Stimulated activated effector memory CD8-positive, alpha-beta T cell treated with anti-CD3 and anti-CD28 coated beads, Interleukin-12 subunit alpha, Interleukin-12 subunit beta, amount 100 ng/mL, for 72 hours (primary cell): ENCODE measurements at regions not wholly inside any gene's neighbourhood (a gene's known extent, or its start where the extent isn't known, plus 50 kb on each side); places are given as distances from the start of the nearest gene placed in this dataset.

Experiments
- ATAC-seq: fragments of 150-1000 bp; cut with Tn5 transposase; 2 replicates; pipeline ENCODE4 v1.10.0; 2021
- DNase-seq, 2 donors: peaks; one replicate each; pipeline ENCODE4 v3.0.0; 2021 to 2022; ENCODE audit warnings: low spot score in 2 of 2
- H3K27ac Mint-ChIP-seq: one replicate; pipeline ENCODE4 v1.8.0; 2022; ENCODE audit warnings: mild to moderate bottlenecking, mixed read lengths
- H3K36me3 Mint-ChIP-seq: one replicate; pipeline ENCODE4 v1.8.0; 2022; ENCODE audit warnings: mild to moderate bottlenecking, mixed read lengths
- H3K4me1 Mint-ChIP-seq: one replicate; pipeline ENCODE4 v1.8.0; 2022; ENCODE audit warnings: mixed read lengths
- H3K4me3 Mint-ChIP-seq: one replicate; pipeline ENCODE4 v1.8.0; 2022; ENCODE audit warnings: mild to moderate bottlenecking, mixed read lengths
- H3K9me3 Mint-ChIP-seq: one replicate; pipeline ENCODE4 v1.8.0; 2022; ENCODE audit warnings: mixed read lengths

DNA sequence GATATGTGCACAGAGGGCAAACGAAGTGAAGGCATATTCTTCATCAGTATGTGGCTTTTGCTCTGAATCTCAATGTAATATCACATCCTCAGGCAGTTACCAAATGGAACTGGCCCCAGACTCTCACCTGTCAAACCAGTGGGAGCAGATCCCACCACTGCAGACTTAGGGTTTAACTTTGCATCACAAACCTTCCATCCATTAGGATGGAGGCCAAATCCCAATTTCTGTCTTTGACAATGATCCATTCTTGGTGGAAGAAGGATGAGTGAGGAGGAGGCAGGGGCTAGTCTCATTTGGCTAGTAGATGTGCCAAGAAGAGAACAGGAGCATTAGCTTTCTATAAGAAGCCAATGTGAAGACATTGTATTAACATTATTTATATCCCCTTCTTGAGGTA is 413.5 kb upstream of the SPRY2 start:
- H3K4me3 Mint-ChIP-seq: no peak overlapping the region
- H3K27ac Mint-ChIP-seq: no peak overlapping the region
- no peaks in the 10 kb centered on the region for H3K4me1 Mint-ChIP-seq
- H3K36me3 Mint-ChIP-seq: no peaks in the 10 kb centered on the region
- DNase-seq: no peak
- H3K9me3 Mint-ChIP-seq: peaks cover 3% of the 10 kb centered on the region
- no peak for ATAC-seq

DNA sequence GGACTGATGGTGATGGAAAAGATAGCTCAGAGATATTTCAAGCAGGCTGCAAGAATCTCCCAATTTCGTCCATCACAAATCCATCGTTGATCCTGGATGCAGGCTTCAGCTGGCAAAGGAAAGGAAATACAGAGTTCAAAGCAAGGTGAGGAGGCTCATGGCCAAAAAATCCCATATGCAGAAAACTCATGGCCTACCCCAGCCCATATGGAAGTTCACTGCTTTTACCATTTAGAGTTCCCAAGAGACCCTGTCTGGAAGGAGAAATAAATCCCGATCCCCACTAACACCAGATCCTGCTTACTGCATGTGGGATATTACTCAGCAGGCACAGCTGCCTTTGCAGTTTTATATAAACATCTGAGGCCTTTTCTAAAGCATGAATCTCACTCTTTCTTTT is 412.9 kb upstream of the SPRY2 start:
- DNase-seq (no peak), ATAC-seq (no peak)
- Mint-ChIP-seq H3K27ac (no peak overlapping the region), H3K4me1 (no peaks in the 10 kb centered on the region), H3K9me3 (peaks cover 3% of the 10 kb centered on the region), H3K4me3 (no peak overlapping the region), H3K36me3 (no peaks in the 10 kb centered on the region)

DNA sequence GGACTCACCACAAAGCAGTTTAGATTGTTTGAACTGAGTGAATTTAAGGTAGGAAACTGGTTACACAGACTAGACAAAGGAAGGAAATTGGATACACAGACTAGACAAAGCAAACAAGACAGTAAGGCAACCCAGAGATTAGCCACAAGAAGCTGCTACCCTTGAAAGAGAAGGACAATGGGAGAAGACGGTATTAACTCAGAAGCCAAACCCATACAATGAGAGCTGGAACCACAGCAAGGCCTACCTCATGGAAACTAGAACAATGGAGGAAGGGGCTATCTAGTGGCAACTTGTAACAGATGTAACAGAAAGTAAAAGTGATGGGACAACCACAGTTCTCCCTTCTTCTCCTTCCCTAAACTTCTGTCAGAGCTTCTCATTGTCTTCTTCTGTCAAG is 410.9 kb upstream of the SPRY2 start:
- peaks cover 3% of the 10 kb centered on the region for H3K9me3 Mint-ChIP-seq
- no peaks in the 10 kb centered on the region for H3K36me3 Mint-ChIP-seq

DNA sequence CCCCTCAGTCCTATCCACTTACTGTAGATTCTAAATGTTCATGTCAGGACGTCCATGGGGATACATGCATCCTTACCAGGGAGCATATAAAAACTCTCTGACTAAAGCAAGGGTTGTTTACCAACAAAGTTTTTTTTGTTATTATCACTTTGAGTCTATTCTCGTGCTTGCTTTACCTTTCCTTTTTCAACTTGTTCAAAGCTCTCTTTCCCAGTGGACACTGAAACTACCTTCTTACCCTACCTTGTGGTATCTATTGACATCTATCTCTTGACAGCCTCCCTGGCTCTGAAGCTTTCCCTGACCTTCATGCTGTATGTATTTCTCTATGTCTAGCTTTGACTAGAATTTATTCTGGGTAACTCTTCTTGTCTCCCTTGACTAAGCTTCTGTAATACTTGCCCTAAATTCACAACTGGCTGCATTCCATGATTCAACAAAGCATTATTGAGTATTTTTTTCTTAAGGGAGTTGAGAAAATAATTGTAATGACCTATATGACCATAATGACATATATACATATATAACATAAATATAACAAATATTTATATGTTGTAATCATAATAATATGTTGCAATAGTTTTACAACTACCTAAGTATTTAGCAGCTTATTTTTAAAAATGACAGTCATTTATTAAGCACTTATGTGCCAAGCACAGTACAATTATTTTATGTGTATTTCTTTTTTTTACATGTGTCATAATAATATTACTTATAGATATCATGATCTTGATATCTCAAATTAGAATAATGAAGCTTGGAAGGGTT is 403.4 kb upstream of the SPRY2 start:
- Mint-ChIP-seq H3K4me3 (no peak overlapping the region), H3K9me3 (peaks cover 6% of the 10 kb centered on the region), H3K4me1 (no peaks in the 10 kb centered on the region), H3K27ac (no peak overlapping the region), H3K36me3 (no peaks in the 10 kb centered on the region)
- ATAC-seq (no peak), DNase-seq (no peak)

More for the DNA sequence above, 410.9 kb upstream of the SPRY2 start:
- no peak overlapping the region for H3K27ac Mint-ChIP-seq
- no peak overlapping the region for H3K4me3 Mint-ChIP-seq
- H3K4me1 Mint-ChIP-seq: no peaks in the 10 kb centered on the region
- ATAC-seq: no peak
- DNase-seq: no peak

DNA sequence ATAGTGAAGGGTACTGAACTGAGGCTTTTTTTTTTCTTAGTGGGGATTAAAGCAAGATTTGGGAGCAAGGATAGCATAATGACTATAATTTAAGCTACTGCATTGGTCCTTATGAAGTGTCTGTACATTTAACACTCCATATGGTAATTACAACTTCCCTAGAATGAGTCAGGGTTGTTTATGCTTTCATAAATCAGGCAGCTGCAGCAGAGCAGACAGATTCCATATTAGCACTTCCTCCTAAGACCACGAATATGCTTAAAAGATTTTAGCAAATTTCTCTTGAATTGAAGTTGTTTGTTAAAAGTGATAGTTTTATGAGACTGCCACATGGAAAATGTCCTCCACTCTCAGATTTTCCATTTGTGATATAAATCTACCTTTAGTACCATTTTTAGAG is 401.1 kb upstream of the SPRY2 start:
- Mint-ChIP-seq H3K9me3 (peaks cover 15% of the 10 kb centered on the region), H3K36me3 (no peaks in the 10 kb centered on the region), H3K4me1 (no peaks in the 10 kb centered on the region), H3K27ac (no peak overlapping the region), H3K4me3 (no peak overlapping the region)
- DNase-seq (no peak), ATAC-seq (no peak)

DNA sequence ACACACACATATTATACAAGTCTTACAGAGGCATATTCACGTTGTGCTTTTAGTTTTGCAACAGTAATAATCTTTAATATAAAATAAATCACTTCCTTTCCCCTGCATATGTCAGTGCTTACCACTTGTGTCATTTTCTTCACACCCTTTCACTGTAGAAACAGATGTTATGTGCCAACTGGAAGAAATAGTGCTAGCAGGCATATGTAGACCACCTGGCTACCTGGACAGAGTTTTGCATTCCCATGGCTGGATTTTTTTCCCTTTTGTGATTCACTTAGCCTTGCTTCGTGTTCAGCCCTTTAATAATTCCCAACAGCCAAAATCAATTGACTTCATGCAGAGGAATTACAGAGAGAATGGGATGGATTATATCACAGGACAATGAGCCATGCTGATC is 399.1 kb upstream of the SPRY2 start:
- Mint-ChIP-seq H3K9me3 (peaks cover 15% of the 10 kb centered on the region), H3K36me3 (no peaks in the 10 kb centered on the region), H3K4me3 (no peak overlapping the region), H3K27ac (no peak overlapping the region), H3K4me1 (no peaks in the 10 kb centered on the region)
- DNase-seq (no peak), ATAC-seq (no peak)

DNA sequence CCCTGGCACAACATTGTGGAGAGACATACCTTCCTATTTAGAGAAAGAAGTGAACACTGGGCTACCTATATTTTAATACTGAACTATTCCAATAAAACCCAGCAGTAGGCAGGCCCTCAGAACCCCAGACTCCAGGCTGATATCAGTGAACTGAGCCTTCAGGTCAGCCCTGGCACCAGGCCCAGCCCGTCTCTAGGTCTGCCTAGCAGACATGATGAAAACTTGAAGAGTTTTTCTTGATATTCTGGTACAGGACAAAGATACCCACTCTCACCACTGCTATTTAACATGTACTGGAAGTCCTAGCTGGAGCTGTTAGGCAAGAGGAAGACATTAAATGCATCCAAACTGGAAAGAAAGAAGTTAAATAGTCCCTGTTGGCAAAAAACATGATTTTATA is 396.6 kb upstream of the SPRY2 start:
- Mint-ChIP-seq H3K4me3 (no peak overlapping the region), H3K27ac (no peak overlapping the region), H3K36me3 (no peaks in the 10 kb centered on the region), H3K4me1 (no peaks in the 10 kb centered on the region), H3K9me3 (peaks cover 15% of the 10 kb centered on the region)
- DNase-seq (no peak), ATAC-seq (no peak)

DNA sequence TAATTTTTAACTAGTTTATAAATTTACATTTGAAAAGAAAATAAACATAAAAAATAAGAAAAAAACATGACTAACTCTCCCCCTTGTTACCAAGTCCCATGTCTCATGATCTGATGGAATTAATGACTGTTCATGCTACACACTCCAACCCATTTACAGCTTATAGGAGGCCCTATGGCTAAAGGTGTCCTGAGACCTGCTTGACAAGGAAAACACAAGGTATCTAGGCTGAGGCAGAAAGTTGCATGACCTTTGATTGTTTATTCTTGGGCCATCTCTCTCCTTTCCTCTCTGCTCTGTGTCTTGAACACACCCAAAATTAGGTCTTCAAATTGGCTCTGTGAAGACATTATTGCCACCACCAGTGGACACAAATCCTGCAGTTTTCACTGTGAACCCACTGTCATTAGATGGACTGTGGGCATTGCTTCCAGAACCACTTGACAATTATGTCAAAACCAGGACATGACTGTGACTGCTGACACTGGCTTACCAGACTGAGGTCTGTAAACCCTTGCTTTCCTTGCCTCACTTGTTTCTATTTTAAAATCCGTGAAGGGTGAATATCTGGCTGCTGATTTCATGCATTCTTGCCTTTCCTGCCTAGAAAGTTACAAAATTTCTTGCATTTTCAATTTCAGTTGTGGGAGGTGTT is 386.5 kb upstream of the SPRY2 start:
- H3K4me3 Mint-ChIP-seq: no peak overlapping the region
- H3K4me1 Mint-ChIP-seq: no peaks in the 10 kb centered on the region
- H3K9me3 Mint-ChIP-seq: peaks cover 14% of the 10 kb centered on the region
- no peaks in the 10 kb centered on the region for H3K36me3 Mint-ChIP-seq
- ATAC-seq (no peak), DNase-seq (no peak)
- H3K27ac Mint-ChIP-seq: no peak overlapping the region

DNA sequence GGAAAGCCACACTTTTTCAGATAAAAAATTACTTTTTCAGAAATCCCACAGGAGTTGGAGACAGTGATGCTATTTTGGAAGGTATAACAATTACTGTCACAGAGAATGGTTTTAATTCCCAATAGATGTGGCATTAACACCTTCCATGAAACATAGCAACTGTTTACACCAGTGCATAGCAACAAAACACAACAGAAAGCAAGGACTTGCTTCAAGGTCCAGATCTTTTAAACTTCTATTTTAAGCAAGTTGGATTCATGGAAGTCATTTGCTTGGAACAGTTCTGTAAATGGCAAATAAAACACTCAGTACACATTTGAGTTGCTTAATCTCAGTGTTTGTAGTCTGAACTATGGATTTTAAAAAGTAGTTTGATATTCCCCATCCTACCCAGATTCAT is 385.9 kb upstream of the SPRY2 start:
- H3K9me3 Mint-ChIP-seq: peaks cover 14% of the 10 kb centered on the region
- no peak for ATAC-seq
- H3K36me3 Mint-ChIP-seq: no peaks in the 10 kb centered on the region
- no peak overlapping the region for H3K4me3 Mint-ChIP-seq
- H3K4me1 Mint-ChIP-seq: no peaks in the 10 kb centered on the region
- no peak for DNase-seq
- H3K27ac Mint-ChIP-seq: no peak overlapping the region

DNA sequence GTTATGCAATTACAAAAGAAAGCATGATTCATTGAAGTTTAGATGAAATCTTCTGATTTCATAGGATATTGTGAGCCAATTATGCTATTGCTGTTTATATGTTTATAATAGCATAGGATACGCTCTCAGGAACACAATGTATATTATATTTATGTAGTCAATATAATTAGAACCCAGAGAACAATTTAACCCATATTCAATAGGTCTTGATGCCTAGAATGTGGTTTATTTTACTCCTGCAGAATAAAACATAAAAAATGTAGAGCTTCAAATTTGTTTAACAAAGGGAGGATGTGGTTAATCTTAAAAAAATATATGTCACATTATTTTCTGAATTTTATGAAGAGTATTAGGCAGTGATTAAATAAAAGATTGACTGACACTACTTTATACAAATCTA is 380.8 kb upstream of the SPRY2 start:
- Mint-ChIP-seq H3K9me3 (peaks cover 7% of the 10 kb centered on the region), H3K27ac (no peak overlapping the region), H3K4me3 (no peak overlapping the region), H3K36me3 (no peaks in the 10 kb centered on the region), H3K4me1 (no peaks in the 10 kb centered on the region)
- DNase-seq (no peak), ATAC-seq (no peak)

DNA sequence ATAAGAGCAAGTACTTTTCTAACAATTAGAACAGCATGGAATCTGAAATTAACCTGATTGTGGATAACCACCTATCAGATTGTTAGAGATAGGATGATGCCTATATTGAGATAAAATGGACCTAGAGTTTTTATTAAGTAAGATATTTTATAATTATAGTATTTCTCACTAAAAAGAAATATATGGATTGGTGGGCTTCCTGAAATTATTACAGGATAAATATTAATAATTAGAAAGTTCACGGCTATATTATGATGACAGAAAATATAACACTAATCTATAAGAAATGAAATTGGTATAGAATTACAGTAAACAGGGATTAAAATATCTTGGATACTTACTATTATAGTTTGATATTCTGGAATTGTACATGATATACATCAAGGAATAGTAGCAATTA is 378.0 kb upstream of the SPRY2 start:
- Mint-ChIP-seq H3K27ac (no peak overlapping the region), H3K4me1 (no peaks in the 10 kb centered on the region), H3K9me3 (peaks cover 7% of the 10 kb centered on the region), H3K4me3 (no peak overlapping the region), H3K36me3 (no peaks in the 10 kb centered on the region)
- DNase-seq (no peak), ATAC-seq (no peak)

DNA sequence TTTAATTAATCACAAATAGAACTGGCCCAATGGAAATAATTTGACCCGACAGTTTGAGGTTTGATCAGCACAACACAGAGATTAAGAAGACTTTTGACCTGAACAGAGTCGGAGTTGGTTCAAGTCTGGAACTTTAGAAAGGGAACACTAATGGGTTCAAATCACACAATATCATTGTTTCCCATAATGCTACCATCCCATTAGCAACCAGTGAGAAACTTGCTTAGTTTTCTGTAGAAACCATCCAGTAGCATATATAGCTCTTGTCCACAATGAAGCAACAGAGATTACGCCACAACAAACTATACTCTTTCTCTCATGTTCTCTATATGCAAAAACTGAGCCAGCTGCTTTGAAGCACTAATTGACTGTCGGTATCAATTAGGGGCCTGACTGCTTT is 376.9 kb upstream of the SPRY2 start:
- H3K4me1 Mint-ChIP-seq: no peaks in the 10 kb centered on the region
- no peak overlapping the region for H3K27ac Mint-ChIP-seq
- ATAC-seq (no peak), DNase-seq (no peak)
- no peak overlapping the region for H3K4me3 Mint-ChIP-seq
- H3K9me3 Mint-ChIP-seq: peaks cover 5% of the 10 kb centered on the region
- H3K36me3 Mint-ChIP-seq: no peaks in the 10 kb centered on the region

DNA sequence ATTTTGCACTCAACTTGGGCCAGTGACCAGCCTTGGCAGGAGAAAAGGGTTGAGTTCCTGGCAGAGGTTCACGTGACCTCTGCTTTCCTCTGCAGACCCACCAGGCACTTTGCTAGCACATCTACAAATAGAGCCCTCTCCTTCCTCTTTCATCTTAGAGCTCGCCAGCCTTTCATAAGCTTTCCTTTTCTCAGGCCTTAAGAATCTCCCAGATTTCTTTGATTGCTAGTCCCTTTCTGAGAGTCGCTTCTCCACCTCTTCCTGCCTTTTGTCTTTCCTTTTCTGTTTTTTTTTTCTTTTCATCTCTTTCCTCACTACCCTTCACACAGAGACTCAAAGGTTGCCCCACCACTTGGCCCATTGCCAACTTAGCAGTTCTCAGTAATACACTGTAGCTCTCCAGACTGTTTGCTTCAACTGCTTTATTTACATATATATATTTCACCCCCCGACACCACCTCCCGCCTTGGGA is 375.7 kb upstream of the SPRY2 start:
- no peak overlapping the region for H3K4me3 Mint-ChIP-seq
- peaks cover 5% of the 10 kb centered on the region for H3K9me3 Mint-ChIP-seq

DNA sequence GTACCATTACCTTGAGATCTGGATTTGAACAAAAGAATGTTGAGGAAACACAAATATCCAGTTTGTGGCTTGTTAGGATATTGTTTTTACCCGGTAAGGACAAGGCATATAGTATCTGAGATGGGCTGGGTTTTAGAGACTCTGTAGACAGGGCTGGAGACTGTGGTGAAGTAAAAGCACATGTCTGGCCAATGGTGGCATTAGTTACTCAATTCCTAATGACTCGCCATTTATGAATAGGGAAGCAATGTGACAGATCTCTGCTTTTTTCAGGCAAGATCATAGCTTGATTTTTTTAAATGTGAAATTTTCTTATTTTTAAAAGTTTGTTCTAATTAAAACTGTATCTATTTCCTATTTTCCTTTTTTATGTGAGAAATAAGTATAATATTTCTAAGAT is 371.1 kb upstream of the SPRY2 start:
- no peak overlapping the region for H3K4me3 Mint-ChIP-seq
- peaks cover 5% of the 10 kb centered on the region for H3K9me3 Mint-ChIP-seq
- no peak overlapping the region for H3K27ac Mint-ChIP-seq
- ATAC-seq (no peak), DNase-seq (no peak)
- no peaks in the 10 kb centered on the region for H3K4me1 Mint-ChIP-seq
- H3K36me3 Mint-ChIP-seq: no peaks in the 10 kb centered on the region

More for the DNA sequence above, 375.7 kb upstream of the SPRY2 start:
- DNase-seq (no peak), ATAC-seq (no peak)
- Mint-ChIP-seq H3K4me1 (no peaks in the 10 kb centered on the region), H3K27ac (no peak overlapping the region), H3K36me3 (no peaks in the 10 kb centered on the region)

DNA sequence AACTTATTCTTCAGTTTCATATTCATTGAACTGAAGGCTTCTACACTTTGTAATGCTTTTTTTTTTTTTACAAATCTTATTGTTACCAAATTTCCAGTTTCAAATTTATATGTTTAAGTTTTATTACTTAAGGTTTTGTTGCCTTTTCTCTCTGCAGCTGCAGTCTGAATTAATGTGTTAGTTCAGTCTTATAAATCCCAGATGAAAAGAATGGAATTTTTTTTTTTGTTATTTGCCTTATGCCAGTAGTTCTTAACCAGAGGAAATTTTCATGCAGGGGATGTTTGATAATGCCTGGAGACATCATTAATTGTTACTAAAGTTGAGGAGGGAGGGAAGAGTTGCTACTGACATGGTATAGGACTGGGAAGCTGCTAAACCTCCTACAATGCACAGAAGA is 367.9 kb upstream of the SPRY2 start:
- H3K27ac Mint-ChIP-seq: no peak overlapping the region
- no peak overlapping the region for H3K4me3 Mint-ChIP-seq
- H3K9me3 Mint-ChIP-seq: no peaks in the 10 kb centered on the region

More for the DNA sequence above, 367.9 kb upstream of the SPRY2 start:
- no peaks in the 10 kb centered on the region for H3K36me3 Mint-ChIP-seq
- no peaks in the 10 kb centered on the region for H3K4me1 Mint-ChIP-seq
- ATAC-seq (no peak), DNase-seq (no peak)
